ENCODE measurements at regions not wholly inside any gene's neighbourhood (a gene's known extent, or its start where the extent isn't known, plus 50 kb on each side); places are given as distances from the start of the nearest gene placed in this dataset.

DNA sequence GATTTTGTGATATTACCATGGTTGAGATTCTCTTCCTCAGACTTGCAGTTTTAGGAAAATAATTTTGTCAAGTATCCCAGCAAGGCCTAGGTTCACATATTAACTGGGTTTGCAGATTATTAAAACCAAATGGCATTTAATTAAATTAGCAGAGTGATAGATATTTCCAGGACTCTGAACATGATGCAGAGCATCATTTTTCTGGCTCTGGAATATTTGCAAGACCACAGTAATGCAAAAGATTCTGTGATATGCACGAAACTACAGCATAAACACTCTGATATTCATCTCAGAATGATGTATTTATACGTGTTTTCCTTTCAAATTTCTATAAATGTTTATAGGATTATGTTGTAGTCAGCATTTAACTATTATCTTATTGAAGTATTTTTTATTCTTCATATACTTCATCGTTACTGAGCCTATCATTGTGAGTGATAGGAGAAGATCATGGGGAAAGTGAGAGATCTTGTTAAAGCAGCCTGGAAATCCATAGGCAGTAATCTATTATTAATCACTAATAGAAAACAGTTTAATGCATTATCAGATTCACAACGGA, 1245.6 kb downstream of the OTOL1 start:
- TF ChIP-seq, protein P1, sequence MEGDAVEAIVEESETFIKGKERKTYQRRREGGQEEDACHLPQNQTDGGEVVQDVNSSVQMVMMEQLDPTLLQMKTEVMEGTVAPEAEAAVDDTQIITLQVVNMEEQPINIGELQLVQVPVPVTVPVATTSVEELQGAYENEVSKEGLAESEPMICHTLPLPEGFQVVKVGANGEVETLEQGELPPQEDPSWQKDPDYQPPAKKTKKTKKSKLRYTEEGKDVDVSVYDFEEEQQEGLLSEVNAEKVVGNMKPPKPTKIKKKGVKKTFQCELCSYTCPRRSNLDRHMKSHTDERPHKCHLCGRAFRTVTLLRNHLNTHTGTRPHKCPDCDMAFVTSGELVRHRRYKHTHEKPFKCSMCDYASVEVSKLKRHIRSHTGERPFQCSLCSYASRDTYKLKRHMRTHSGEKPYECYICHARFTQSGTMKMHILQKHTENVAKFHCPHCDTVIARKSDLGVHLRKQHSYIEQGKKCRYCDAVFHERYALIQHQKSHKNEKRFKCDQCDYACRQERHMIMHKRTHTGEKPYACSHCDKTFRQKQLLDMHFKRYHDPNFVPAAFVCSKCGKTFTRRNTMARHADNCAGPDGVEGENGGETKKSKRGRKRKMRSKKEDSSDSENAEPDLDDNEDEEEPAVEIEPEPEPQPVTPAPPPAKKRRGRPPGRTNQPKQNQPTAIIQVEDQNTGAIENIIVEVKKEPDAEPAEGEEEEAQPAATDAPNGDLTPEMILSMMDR (conservative IDR thresholded peaks at IDR 0.05 in 1 of 2, IDR thresholded peaks at IDR 0.05 in 1 of 2; ENCODE audit: low read depth in 1 of 2, low read length in 2 of 2) = no peak
- no peak for TF ChIP-seq EZH2 (IDR thresholded peaks at IDR 0.05; ENCODE audit: low read length, missing control alignments)
